EH (cell line): ENCODE measurements at regions not wholly inside any gene's neighbourhood (a gene's known extent, or its start where the extent isn't known, plus 50 kb on each side); places are given as distances from the start of the nearest gene placed in this dataset.

Experiments used
- DNase-seq: peaks from one replicate; pipeline ENCODE4 v3.0.0-alpha.2; 2015; ENCODE audit warnings: low read depth

DNA sequence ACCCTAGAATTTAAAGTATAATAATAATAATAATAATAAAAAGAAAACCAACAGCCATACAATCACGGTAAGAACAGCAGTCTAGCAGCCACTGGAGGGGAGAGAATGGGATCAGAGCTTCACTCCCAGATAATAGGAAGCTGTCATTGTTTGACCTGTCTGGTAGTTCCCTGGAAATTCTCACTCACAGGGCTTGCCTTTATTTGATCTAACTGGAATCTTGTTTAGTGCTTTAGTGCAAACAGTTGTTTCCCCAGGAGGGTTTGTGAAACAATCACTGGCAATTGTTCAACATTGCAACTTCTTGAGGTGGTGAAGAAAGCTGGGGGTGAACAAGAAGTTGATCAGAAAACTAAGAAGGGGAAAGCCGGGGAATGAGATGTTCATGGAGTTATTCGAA is 68.7 kb upstream of the PTCSC3 start:
- no peak for DNase-seq

DNA sequence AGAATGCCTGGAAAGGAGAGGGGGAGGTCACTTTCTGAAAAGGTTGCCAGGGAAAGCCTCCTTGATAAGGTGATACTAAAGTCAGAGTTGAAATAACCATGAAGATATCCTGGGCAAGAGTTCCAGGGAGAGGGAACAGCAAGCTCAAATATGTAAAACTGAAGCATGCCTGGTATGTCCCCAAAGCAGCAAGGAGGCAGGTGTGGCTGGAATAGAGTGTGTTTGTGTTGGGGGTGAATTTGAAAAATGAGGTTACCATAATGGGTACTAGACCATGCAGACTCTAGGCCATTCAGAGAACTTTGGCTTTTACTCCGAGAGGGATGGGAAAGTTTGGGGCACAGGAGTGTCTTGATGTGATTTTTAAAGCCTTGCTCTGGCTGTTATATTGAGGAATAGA is 66.7 kb upstream of the PTCSC3 start:
- DNase-seq = no peak

DNA sequence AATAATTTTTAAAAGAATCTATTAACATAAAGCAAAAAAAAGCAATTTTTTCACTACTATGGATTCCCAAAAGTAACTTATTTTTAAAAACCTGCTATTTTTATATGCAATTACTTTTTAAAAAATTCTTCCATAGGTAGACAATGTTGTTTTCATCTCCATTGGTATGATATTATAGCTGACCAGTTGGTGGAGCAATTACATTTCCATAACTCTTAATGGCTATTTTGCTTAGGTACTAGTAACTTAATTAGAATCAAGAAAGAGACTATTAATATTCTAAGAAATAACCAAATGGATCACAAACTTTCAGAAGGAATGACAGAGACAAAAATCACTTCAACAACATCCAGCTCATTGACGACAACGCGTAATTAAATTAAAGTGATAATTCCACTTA is 64.7 kb upstream of the PTCSC3 start:
- DNase-seq = no peak

DNA sequence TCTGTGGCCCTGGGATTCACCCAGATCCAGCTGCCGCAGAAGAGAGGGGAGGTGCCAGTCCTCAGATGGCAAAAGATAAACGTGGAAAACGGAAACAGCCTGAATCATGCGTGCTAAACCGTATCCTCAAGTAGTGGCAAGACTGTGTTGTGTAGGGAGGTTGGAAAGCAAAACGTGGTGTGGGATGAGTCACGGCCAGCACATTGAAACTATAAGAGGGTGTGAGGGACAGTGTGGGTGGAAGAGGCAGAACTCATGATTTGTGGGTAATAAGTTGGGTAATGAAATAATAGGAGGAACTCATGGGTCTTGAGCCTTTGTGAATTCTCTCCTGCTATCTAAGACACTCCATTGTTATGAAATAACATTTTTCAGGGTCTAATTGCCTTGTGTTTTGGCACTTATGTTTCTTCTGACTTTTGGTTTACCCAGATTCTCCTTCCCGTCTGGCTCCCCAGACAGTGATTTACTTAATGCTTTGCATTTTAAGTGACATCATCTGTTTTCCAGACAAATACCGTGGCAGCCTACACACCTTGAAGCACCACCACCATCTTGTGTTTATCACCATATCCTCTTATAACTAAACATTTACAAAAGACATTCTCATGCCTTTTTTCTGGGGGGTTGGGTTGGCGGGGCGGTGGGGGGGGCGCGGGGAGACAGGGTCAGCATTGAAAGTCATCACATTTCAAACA is 62.3 kb upstream of the PTCSC3 start:
- peak; percentile 67 for DNase-seq

DNA sequence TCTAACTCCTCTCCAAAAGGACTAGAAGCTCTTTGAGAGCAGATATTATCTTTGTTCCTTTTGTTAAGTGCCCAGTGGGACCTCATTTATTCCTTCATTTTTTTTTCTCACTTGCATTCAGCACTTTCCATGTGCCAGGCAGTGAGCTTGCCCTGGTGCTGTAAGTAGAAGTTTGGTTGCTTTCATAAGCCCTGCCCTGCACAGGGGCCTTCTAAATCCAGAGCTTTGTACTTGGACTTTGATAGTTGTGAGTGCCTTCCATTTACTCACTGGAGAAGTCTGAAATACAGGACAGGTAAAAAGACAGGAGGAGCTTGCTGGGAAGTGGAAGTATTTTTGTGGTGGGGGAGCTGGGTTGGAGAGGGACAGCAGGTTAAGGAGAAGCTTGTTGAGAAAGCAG is 56.7 kb upstream of the PTCSC3 start:
- no peak for DNase-seq

DNA sequence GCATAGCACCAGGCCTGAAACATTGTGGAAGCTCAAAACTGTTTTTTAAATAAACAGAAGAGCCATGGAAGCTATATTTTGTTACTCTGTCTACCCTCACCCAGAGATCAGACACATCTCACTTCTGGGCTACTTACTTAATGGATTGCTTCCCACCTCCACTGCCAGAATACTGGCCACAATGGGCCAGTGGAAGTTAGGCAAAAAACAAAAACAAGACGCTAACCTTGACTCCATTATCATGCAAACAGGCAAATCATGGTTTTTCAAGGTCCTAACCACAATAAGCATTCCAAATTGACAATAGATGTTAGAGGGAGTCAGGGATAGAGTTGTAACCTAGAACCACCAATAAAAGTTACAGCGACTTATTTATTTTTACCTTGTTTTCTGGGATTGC is 52.7 kb upstream of the PTCSC3 start:
- DNase-seq = no peak

DNA sequence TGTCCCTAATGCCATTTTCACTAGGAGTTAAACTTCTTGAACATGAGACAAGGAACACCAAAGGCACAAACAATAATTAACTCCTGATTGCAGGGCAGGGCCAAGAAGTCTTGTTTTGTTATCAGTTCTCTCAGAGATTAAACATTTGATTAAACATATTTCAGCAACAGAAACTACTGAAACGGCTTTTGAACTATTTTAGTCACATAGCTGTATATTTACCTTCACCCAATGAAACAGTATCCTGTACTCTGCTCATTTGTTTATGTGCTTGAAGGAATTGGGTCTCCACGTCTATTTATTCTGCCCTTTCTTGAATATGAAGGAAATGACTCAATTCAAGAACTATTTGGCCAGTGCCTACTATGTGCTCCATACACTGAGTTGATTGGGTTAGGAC is 51.3 kb upstream of the PTCSC3 start:
- DNase-seq = peak; percentile 19

DNA sequence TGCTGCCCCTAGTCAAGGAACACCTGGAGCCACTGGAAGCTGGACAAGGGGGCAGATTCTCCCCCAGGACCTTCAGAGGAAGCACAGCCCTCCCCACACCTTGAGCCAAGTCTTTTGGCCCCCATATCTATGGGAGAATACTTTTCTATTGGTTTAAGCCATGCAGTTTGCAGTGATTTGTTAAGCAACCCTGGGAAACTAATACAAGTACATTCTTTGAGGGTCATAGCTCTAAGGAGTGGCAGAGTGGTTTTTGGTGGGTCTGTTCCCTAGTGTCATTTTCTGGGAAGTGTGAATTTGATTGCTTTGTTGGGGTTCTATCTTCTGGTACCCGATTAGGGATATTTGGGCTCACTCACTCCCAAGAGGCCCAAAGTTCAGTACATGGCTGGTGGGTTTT is 50.8 kb upstream of the PTCSC3 start:
- DNase-seq = no peak
